OCI-LY3 (cell line): ENCODE measurements at regions not wholly inside any gene's neighbourhood (a gene's known extent, or its start where the extent isn't known, plus 50 kb on each side); places are given as distances from the start of the nearest gene placed in this dataset.

Experiments used
- CTCF ChIP-seq: fragments of 200-600, 300-600 bp; sonication (generic); IDR thresholded peaks from 2 replicates; pipeline ENCODE4 v1.5.1; 2014; ENCODE audit warnings: antibody characterized with exemption, low read length, low read depth
- EZH2phosphoT487 ChIP-seq: fragments of 200-600 bp; shearing (Covaris generic); IDR thresholded peaks from 2 replicates; pipeline ENCODE4 v1.6.1; 2018; ENCODE audit warnings: antibody characterized with exemption, mixed run types, low read depth

GRCh38 chr12:67517181-67517887, 131.2 kb upstream of the DYRK2 start:
- TF ChIP-seq CTCF (no peak), EZH2phosphoT487 (no peak)
